Common myeloid progenitor, CD34-positive (primary cell): ENCODE measurements at regions not wholly inside any gene's neighbourhood (a gene's known extent, or its start where the extent isn't known, plus 50 kb on each side); places are given as distances from the start of the nearest gene placed in this dataset.

Experiments
- CTCF ChIA-PET: fragments of 350-600 bp; sonication (Branson Sonifier 250); formaldehyde crosslinking; loops from one replicate; lab custom pipeline; 2021; ENCODE audit warnings: antibody characterized with exemption; lab: Charles Lee
- POLR2A ChIA-PET: fragments of 350-600 bp; sonication (Branson Sonifier 250); formaldehyde crosslinking; loops from one replicate; lab custom pipeline; 2021; ENCODE audit warnings: antibody characterized with exemption; lab: Charles Lee
- DNase-seq, 3 donors: peaks; one replicate each; pipeline versions ENCODE4 v3.0.0 to v3.0.0-alpha.2; 2013
- H3K27ac ChIP-seq, 2 experiments: 1 replicate in 1 of 2; 2 replicates in 1 of 2; pipeline ENCODE4 v1.7.0; 2013; ENCODE audit warnings: inconsistent platforms in 2 of 2, low read length in 2 of 2, mild to moderate bottlenecking in 2 of 2, low read depth in 1 of 2, moderate library complexity in 1 of 2; ENCODE audit not compliant: severe bottlenecking in 2 of 2, insufficient read depth in 1 of 2, poor library complexity in 1 of 2
- H3K27me3 ChIP-seq, 5 experiments: replicated peaks in 2 of 5; 1 replicate in 3 of 5; 2 replicates in 2 of 5; pipeline versions ENCODE4 v1.6.1 to v1.7.0; 2013; ENCODE audit warnings: low read length in 4 of 5, mild to moderate bottlenecking in 2 of 5, moderate library complexity in 2 of 5, inconsistent platforms in 1 of 5; ENCODE audit not compliant: insufficient read depth in 5 of 5, control insufficient read depth in 4 of 5
- H3K36me3 ChIP-seq, 4 experiments: 1 replicate in 2 of 4; 2 replicates in 2 of 4; pipeline versions ENCODE4 v1.6.1 to v1.7.0; 2013; ENCODE audit warnings: low read length in 3 of 4, control low read depth in 1 of 4, mild to moderate bottlenecking in 1 of 4; ENCODE audit not compliant: control insufficient read depth in 4 of 4, insufficient read depth in 4 of 4
- H3K4me1 ChIP-seq, 4 experiments: 1 replicate in 3 of 4; 2 replicates in 1 of 4; pipeline versions ENCODE4 v1.6.1 to v1.7.1; 2013; ENCODE audit warnings: low read length in 3 of 4, mild to moderate bottlenecking in 3 of 4, control low read depth in 1 of 4, inconsistent platforms in 1 of 4, moderate library complexity in 1 of 4; ENCODE audit not compliant: control insufficient read depth in 4 of 4, insufficient read depth in 4 of 4; ENCODE audit errors: control extremely low read depth in 1 of 4
- H3K4me3 ChIP-seq, 7 experiments: 1 replicate in 4 of 7; 2 replicates in 3 of 7; pipeline versions ENCODE4 v1.5.1 to v1.7.0; 2013; ENCODE audit warnings: mild to moderate bottlenecking in 7 of 7, low read length in 6 of 7, moderate library complexity in 6 of 7, inconsistent platforms in 2 of 7, low read depth in 2 of 7, control low read depth in 1 of 7; ENCODE audit not compliant: insufficient read depth in 4 of 7, control insufficient read depth in 1 of 7; ENCODE audit errors: extremely low read depth in 1 of 7
- H3K9me3 ChIP-seq, 5 experiments: 1 replicate in 4 of 5; 2 replicates in 1 of 5; pipeline versions ENCODE4 v1.6.1 to v1.7.1; 2013; ENCODE audit warnings: low read length in 4 of 5, mild to moderate bottlenecking in 2 of 5, inconsistent platforms in 1 of 5, low read depth in 1 of 5, moderate library complexity in 1 of 5; ENCODE audit not compliant: control insufficient read depth in 4 of 5, insufficient read depth in 2 of 5; ENCODE audit errors: control extremely low read depth in 1 of 5
- WGBS: methylation state at CpG from one replicate; pipeline ENCODE4 v1.1.5; 2013; ENCODE audit not compliant: insufficient coverage; 5-methylcytosine and 5-hydroxymethylcytosine counted together

GRCh38 chr4:128727658-128728057 lies 81.8 kb upstream of the JADE1 start:
- H3K4me3 ChIP-seq = no peak overlapping the region
- ChIA-PET POLR2A (no interaction called here), CTCF (no interaction called here)
- H3K9me3 ChIP-seq = no peaks in the 10 kb centered on the region
- no peaks in the 10 kb centered on the region for H3K4me1 ChIP-seq
- H3K27ac ChIP-seq = no peak overlapping the region
- no peaks in the 10 kb centered on the region for H3K27me3 ChIP-seq
- DNase-seq = no peak
- H3K36me3 ChIP-seq = no peaks in the 10 kb centered on the region

- no peaks in the 10 kb centered on the region for H3K4me1 ChIP-seq
- H3K27me3 ChIP-seq = no peaks in the 10 kb centered on the region
- no peak overlapping the region for H3K27ac ChIP-seq
- DNase-seq = no peak
- H3K9me3 ChIP-seq = no peaks in the 10 kb centered on the region
- H3K4me3 ChIP-seq = no peak overlapping the region
- ChIA-PET POLR2A (interaction anchor here (0.5 kb wide), 1 partner anchor 22 kb away, joined by 4 read pairs; no protein-coding TSS in a partner anchor), CTCF (interaction anchor here (0.6 kb wide), 1 partner anchor 881 kb away, joined by 3 read pairs; no protein-coding TSS in a partner anchor)
- 20% methylated on average over 2 of the region's 3 CpGs for WGBS
- H3K36me3 ChIP-seq = no peaks in the 10 kb centered on the region
These were observed 84.0 kb upstream of the JADE1 start for GRCh38 chr4:128725405-128726055.

- Histone ChIP-seq H3K27me3 (no peaks in the 10 kb centered on the region), H3K9me3 (no peaks in the 10 kb centered on the region), H3K4me1 (no peaks in the 10 kb centered on the region), H3K27ac (no peak overlapping the region), H3K4me3 (no peak overlapping the region), H3K36me3 (no peaks in the 10 kb centered on the region)
- ChIA-PET CTCF (no interaction called here), POLR2A (no interaction called here)
- WGBS = 80% methylated on average over 1 of the region's 2 CpGs
- DNase-seq = no peak
These were observed 86.6 kb upstream of the JADE1 start for GRCh38 chr4:128722911-128723310.

GRCh38 chr4:128721896-128722295 lies 87.6 kb upstream of the JADE1 start:
- CTCF ChIA-PET = no interaction called here
- no peak for DNase-seq
- H3K4me1 ChIP-seq = no peaks in the 10 kb centered on the region
- no peaks in the 10 kb centered on the region for H3K36me3 ChIP-seq
- no peak overlapping the region for H3K27ac ChIP-seq
- H3K9me3 ChIP-seq = no peaks in the 10 kb centered on the region
- H3K27me3 ChIP-seq = no peaks in the 10 kb centered on the region
- WGBS = 100% methylated on average over 3 of the region's 4 CpGs
- no peak overlapping the region for H3K4me3 ChIP-seq
- POLR2A ChIA-PET = no interaction called here

GRCh38 chr4:128720270-128720669 lies 89.2 kb upstream of the JADE1 start:
- no CpG with 5 or more reads among the region's 4 CpGs for WGBS
- CTCF ChIA-PET = interaction anchor here (1.3 kb wide), 1 partner anchor 8 kb away, joined by 3 read pairs; no protein-coding TSS in a partner anchor
- POLR2A ChIA-PET = no interaction called here

GRCh38 chr4:128718768-128719167 lies 90.7 kb upstream of the JADE1 start:
- no peaks in the 10 kb centered on the region for H3K36me3 ChIP-seq
- no peak for DNase-seq
- CTCF ChIA-PET = interaction anchor here (0.9 kb wide), 1 partner anchor 39 kb away, joined by 3 read pairs; no protein-coding TSS in a partner anchor
- H3K4me3 ChIP-seq = no peak overlapping the region
- no peaks in the 10 kb centered on the region for H3K9me3 ChIP-seq
- H3K4me1 ChIP-seq = no peaks in the 10 kb centered on the region
- no peak overlapping the region for H3K27ac ChIP-seq
- no peaks in the 10 kb centered on the region for H3K27me3 ChIP-seq
- POLR2A ChIA-PET = no interaction called here
- WGBS = no CpG with 5 or more reads among the region's 1 CpG

More at GRCh38 chr4:128720270-128720669, 89.2 kb upstream of the JADE1 start:
- no peak overlapping the region for H3K27ac ChIP-seq
- no peak for DNase-seq
- no peaks in the 10 kb centered on the region for H3K27me3 ChIP-seq
- no peaks in the 10 kb centered on the region for H3K36me3 ChIP-seq
- H3K4me3 ChIP-seq = no peak overlapping the region
- H3K4me1 ChIP-seq = no peaks in the 10 kb centered on the region
- no peaks in the 10 kb centered on the region for H3K9me3 ChIP-seq

- Histone ChIP-seq H3K27me3 (no peaks in the 10 kb centered on the region), H3K4me3 (no peak overlapping the region), H3K9me3 (peaks cover 0 to 1% (median 0%) of the 10 kb centered on the region in 5 experiments), H3K36me3 (no peaks in the 10 kb centered on the region), H3K4me1 (no peaks in the 10 kb centered on the region), H3K27ac (no peak overlapping the region)
- CTCF ChIA-PET = no interaction called here
- no CpG with 5 or more reads among the region's 4 CpGs for WGBS
- no peak for DNase-seq
- POLR2A ChIA-PET = no interaction called here
These were observed 93.2 kb upstream of the JADE1 start for GRCh38 chr4:128716338-128716737.
